Esophagus squamous epithelium (tissue), 4 donors: ENCODE measurements at regions not wholly inside any gene's neighbourhood (a gene's known extent, or its start where the extent isn't known, plus 50 kb on each side); places are given as distances from the start of the nearest gene placed in this dataset.

Experiments
- POLR2A ChIP-seq, 4 donors: fragments of 450-650 bp; IDR thresholded peaks; one replicate each; pipeline ENCODE4 v1.6.1; 2017; ENCODE audit warnings: antibody characterized with exemption in 4 of 4, mild to moderate bottlenecking in 4 of 4, moderate library complexity in 3 of 4
- TF ChIP-seq, protein P1 (sequence below), 6 experiments: fragments of 450-650 bp in 4 of 6; fragments of 200-600 bp in 2 of 6; sonication (generic) in 2 of 6; IDR thresholded peaks; one replicate each; pipeline ENCODE4 v1.5.1; 2016 to 2019; ENCODE audit warnings: antibody characterized with exemption in 6 of 6, mild to moderate bottlenecking in 4 of 6, moderate library complexity in 4 of 6

DNA sequence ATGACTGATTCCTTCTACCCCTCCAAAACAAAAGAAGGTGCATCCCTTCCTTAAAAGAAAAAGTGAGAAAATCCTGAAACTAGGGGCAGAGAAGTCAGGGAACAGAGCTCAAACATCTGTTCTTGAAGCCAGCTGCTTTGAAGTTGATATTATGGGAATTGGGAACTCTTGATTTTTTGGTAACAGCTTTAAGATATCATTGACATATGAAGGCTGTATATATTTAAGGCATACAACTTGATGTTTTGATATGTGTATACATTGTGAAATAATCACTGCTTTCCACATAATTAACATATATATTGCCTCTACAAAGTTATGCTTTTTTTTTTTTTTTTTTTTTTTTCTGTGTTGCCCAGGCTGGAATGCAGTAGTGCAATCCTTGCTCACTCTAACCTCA, 117.1 kb downstream of the AKAP11 start:
- TF ChIP-seq, protein P1, sequence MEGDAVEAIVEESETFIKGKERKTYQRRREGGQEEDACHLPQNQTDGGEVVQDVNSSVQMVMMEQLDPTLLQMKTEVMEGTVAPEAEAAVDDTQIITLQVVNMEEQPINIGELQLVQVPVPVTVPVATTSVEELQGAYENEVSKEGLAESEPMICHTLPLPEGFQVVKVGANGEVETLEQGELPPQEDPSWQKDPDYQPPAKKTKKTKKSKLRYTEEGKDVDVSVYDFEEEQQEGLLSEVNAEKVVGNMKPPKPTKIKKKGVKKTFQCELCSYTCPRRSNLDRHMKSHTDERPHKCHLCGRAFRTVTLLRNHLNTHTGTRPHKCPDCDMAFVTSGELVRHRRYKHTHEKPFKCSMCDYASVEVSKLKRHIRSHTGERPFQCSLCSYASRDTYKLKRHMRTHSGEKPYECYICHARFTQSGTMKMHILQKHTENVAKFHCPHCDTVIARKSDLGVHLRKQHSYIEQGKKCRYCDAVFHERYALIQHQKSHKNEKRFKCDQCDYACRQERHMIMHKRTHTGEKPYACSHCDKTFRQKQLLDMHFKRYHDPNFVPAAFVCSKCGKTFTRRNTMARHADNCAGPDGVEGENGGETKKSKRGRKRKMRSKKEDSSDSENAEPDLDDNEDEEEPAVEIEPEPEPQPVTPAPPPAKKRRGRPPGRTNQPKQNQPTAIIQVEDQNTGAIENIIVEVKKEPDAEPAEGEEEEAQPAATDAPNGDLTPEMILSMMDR (IDR thresholded peaks at IDR 0.05) = no peak
- no peak for TF ChIP-seq POLR2A (IDR thresholded peaks at IDR 0.05)
